GM19455 (cell line): ENCODE measurements at regions not wholly inside any gene's neighbourhood (a gene's known extent, or its start where the extent isn't known, plus 50 kb on each side); places are given as distances from the start of the nearest gene placed in this dataset.
"Not testable (repeated sequence)": the region's sequence is repeated elsewhere in the genome, so short reads cannot be mapped to it uniquely, and the experiment has no call there.

ENCODE experiments used
- ATAC-seq: cut with Tn5 transposase; IDR thresholded peaks from one replicate; pipeline ENCODE4 v1.9.1; 2021; ENCODE audit not compliant: unreplicated experiment

DNA sequence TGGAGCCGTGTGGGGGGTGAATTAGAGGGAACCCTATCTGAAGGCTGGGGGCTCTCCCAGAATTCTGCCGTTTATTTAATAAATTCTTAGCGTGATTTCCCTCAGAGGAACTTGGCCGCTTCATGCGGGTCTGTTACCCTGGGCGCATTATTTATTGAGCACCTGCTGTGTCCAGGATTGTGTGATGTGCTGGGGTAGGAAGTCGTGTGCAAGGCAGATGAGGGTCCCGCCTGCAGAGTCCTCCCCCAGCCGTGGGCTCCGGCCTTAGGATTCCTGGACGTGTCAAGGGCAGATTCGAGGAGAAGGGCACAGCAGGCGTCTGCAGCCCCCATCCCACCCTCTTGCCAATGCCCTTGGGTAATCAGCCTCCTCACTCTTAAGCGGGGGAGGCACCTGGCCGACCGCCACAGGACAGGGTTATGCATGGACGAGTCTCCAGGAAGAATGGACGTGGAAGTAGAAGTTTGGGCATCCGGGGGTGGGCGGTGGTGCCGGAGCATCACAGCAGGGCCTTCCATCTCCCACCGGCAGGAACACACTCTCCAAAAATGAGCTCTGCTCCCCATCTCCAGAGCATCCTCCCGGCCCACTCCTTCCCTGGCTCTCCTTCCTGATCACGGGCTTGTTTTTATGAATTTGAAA lies 233.3 kb upstream of the C1orf174 start:
- no peak for ATAC-seq

DNA sequence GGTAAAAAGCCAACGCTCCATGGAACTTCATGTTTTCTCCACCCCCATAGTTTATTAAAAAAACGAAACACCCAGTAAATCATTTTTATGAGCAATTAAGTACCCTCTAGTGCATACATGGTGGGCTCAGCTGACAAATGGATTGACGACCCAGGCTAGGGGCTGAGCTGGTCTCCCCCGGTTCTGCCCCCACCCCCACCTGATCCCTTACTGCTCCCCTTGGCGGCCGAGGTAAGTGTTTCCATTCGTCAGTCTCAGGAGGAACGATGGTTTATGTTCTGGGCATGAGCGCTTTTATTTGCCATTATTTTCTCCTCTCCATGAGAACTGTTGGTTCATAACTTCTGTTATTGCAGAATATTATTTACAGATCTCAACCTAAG lies 233.9 kb upstream of the C1orf174 start:
- no peak for ATAC-seq

DNA sequence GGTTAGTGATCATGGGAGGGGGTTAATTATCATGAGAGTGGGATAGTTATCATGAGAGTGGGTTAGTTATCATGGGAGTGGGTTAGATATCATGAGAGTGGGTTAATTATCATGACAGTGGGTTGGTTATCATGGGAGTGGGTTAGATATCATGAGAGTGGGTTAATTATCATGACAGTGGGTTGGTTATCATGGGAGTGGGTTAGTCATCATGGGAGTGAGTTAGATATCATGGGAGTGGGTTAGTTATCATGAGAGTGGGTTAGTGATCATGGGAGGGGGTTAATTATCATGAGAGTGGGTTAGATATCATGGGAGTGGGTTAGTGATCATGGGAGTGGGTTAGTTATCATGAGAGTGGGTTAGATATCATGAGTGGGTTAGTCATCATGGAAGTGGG lies 235.8 kb upstream of the C1orf174 start:
- not testable (repeated sequence) for ATAC-seq

DNA sequence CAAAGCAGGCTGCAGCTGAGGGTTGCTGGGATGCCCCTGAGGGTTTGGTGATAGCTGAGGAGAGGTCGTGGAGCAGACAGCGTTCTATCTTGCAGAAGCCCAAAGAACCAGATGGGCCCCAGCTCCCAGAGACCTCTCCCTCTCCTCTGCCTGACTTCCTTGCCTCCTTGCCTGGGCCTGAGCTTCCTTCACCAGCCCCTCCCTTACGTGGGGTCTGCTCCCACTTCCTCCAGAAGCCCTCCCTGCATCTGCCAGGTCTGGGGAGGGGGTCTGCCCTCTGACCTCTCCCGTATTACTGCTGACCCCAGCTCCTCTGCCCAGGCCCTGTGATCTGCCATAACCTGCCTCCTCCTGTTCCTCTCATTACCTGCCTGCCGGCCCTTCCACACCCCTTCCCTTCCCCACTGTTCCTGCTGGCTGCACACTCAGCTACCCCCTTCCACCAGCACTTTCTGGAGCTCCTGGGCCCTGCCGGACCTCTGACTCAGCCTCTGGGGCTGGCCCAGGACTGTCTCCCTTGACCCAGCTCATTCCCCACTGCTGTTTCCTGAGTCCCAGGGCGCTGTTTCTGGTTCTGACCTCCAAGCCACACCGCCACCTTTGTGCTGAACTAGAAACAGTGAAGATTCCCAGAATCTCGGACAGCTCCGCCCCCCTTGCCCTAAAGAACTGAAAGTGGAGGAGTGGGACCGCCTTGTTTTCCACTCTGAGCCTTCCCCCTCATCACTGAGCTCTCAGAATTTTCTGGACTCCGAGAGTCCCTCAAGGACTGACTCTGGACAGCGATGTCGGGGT lies 237.7 kb upstream of the C1orf174 start:
- ATAC-seq, result no peak

GRCh38 chr1:4139646-4140045 lies 239.6 kb upstream of the C1orf174 start:
- ATAC-seq, result no peak

- no peak for ATAC-seq
Observed at GRCh38 chr1:4140241-4140640, 240.2 kb upstream of the C1orf174 start.

- ATAC-seq, result no peak
Observed at GRCh38 chr1:4140821-4141220, 240.7 kb upstream of the C1orf174 start.

DNA sequence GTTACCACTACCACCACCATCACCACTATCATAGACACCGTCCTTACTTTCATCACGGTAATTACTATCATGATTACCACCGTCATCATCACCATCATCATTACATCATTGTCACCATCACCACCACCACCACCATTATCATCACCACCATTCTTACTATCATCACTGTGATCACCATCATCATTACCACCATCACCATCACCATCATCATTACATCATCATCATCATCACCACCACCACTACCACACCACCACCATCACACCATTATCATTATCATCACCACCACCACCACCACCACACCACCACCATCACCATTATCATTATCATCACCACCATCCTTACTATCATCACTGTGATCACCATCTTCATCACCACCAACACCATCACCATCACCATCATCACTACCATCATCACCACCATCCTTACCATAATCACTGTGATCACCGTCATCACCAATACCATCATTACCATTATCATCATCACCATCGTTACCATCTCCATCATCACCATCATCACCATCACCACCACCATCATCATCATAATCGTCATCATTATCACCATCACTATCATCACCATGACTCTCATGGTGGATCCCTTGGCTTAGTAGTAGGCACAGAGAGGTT lies 244.4 kb upstream of the C1orf174 start:
- no peak for ATAC-seq

GRCh38 chr1:4146101-4146500 lies 246.0 kb upstream of the C1orf174 start:
- no peak for ATAC-seq

GRCh38 chr1:4146614-4147013 lies 246.5 kb upstream of the C1orf174 start:
- no peak for ATAC-seq

DNA sequence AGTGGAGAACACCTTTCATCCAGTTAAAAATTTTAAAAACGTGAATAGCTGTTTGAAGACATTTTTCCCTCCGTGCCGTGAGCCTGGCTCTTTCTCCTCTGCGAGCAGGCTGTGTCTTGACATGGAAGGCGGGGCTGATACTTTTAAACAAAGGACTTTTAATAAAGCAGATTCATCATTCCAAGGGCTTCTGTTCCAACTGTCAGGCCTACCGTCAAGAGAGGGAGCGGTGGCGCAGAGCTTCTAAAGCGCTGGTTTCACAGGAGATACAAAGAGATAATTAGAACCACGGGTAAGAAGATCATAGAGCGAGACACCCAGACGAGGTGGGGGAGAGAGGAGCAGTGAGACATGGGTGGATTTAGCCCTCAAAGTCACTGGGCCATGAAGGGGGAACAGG lies 247.4 kb upstream of the C1orf174 start:
- ATAC-seq, result no peak

GRCh38 chr1:4149281-4149680 lies 249.2 kb upstream of the C1orf174 start:
- ATAC-seq, result no peak

DNA sequence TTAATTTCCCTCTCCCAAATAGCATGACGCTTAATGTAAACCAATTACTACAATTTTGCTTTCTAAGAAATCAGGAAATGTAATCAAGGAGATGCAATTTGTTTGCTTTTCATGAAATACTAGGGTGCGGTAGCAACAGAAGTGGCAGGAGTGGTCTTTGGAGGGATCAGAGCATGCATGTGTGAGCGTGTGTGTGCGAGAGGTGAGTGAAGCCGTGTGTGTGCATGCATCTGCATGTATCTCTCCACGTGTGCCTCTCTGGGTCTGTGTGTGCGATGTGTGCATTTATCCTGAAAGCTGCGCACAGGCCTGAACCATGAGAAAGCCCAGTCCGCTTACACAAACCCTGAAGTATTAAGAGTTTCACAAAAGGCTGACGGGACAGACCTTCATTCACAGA lies 249.8 kb upstream of the C1orf174 start:
- no peak for ATAC-seq

GRCh38 chr1:4150262-4150661 lies 250.2 kb upstream of the C1orf174 start:
- ATAC-seq, result no peak

DNA sequence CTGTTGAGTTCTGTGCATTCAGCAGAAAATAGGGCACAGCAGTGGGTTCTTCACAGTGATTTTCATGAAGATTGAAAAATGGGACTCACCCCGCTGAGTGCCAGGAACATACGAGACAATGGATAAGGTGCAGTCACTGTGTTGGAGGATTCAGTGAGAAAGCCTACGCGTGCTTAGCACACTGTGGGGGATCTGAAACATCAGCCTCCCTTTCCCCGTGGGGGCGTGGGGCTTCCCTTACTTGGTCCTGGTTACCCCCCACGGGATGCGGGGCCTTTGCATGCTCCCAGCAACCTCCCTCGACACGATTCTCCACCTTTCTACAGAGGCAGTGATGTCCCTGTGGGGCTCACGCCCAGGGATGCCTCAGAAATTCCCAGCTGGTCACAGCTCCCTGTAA lies 252.2 kb upstream of the C1orf174 start:
- no peak for ATAC-seq

- ATAC-seq, result no peak
Observed at GRCh38 chr1:4153571-4153970, 253.5 kb upstream of the C1orf174 start.

DNA sequence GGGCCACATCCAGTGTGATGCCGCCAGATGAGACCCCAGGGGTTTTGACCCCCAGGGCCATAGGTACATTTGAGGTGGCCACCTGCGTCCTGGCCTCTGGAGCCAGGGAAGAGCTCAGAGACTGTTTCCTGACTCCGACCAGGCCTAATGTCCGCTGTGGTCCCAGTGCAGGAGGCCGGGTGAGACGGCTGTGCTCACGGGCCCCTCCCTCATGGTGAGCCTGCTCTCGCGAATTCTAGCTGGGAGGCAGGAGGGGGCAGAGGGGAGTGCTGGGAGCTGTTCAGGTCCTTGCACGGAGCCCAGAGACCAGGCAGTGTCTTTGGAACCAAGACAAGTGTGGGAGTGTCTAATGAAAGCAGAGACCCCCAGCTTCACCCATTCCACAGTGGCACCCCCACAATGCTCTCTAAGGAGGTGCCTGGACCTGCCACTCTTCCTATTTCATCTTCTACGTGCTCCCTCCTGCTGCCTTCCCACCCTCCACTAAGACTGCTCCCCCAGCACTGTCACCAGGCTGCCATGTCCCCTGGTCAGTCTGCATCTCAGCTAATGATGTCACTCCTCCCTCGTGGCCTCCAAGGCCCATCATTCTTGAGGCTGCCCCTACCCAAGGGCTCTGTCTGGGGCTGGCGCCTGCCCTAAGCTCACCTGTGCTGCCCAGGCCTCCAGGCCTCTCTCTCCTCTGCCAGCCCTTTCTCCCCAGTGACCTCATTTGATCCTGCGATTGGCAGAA lies 256.3 kb upstream of the C1orf174 start:
- ATAC-seq, result no peak

DNA sequence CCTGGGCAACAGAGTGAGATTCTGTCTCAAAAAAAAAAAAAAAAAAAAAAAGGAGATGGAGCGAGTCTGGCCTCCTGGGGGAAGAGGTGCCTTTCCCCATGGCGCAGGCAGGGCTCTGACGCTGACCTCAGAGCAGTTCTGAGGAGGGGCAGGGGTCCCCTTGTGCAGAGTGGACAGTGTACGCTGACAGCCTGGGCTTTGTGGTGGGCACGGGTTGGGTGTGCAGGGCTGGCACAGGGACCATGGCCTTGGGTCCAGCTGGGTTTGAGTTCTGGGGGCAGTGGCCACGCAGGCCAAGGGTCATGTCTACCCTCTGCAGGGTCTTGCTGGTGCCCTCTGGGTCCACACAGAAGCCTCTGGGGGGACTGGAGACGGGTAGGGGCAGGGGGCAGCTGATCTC lies 260.1 kb upstream of the C1orf174 start:
- ATAC-seq, result no peak

- ATAC-seq, result no peak
Observed at GRCh38 chr1:4161366-4162006, 261.4 kb upstream of the C1orf174 start.

DNA sequence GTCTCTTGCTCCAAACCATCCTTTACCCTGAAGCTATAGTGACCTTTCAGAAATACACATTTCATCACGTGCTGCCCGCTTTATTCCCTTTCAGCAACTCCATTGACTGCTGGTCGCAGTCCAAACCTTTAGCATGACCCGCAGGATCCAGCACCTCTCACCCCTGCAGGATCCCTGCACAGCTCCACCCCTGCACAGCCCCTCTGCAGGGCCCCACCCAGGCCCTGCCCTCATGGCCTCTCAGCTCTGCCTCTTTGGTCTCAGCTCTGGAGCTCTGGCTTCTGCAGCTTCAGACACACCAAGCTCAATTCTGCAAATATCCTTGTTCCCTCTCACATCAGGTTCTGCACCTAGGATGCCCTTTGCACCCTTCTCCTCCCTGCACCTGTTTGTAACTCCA lies 264.9 kb upstream of the C1orf174 start:
- no peak for ATAC-seq

DNA sequence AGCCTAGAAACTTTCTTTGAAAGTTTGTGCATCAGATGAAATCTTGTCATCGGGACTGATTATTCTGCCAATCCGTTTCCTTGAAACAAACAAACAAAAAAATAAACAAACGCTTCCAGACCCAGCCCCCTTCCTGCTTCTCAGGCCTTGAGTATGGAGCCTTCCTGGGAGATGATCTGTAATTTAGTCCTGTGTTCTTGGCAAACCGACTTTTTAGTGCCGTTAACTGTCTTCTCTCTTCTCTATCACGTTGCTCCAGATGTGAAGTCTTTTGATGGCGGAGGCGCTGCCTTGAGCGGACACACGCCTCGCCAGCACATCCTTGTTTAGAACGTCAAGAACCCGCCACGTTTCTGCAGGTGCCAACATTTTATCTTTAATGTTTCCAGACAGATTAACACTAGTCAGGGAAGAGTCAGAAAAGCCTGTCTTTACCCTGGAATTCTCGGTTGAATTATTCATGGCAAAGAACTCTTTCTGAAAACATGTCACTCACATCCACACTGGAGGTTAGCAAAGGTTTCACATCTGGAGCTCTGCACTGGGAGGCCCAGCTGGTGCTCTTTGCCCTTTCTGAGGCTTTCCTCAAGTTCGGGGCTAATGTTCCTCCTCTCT lies 265.7 kb upstream of the C1orf174 start:
- no peak for ATAC-seq
